ENCODE measurements at regions not wholly inside any gene's neighbourhood (a gene's known extent, or its start where the extent isn't known, plus 50 kb on each side); places are given as distances from the start of the nearest gene placed in this dataset.

DNA sequence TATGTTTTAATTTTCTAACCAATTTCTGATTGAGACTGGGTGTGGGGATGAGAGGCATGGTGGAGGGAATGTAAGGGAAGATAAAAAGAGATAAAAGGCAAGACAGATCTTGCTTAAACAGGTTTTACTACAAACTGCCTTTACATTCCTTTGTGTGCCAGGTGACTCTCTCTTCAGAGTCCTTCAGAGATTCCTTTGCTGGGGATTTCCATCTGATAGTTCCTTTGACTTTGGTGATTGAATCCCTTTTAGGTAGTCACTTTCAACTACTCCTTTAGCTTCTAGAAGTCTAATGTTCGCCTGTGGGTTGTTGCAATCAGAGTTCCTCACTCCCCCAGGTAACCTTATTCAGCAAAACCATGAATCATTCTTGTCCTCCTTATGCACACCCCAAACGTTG is 283.3 kb upstream of the MANEA start:
- TF ChIP-seq, protein P1, sequence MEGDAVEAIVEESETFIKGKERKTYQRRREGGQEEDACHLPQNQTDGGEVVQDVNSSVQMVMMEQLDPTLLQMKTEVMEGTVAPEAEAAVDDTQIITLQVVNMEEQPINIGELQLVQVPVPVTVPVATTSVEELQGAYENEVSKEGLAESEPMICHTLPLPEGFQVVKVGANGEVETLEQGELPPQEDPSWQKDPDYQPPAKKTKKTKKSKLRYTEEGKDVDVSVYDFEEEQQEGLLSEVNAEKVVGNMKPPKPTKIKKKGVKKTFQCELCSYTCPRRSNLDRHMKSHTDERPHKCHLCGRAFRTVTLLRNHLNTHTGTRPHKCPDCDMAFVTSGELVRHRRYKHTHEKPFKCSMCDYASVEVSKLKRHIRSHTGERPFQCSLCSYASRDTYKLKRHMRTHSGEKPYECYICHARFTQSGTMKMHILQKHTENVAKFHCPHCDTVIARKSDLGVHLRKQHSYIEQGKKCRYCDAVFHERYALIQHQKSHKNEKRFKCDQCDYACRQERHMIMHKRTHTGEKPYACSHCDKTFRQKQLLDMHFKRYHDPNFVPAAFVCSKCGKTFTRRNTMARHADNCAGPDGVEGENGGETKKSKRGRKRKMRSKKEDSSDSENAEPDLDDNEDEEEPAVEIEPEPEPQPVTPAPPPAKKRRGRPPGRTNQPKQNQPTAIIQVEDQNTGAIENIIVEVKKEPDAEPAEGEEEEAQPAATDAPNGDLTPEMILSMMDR (IDR thresholded peaks at IDR 0.05): no peak
- Histone ChIP-seq H3K4me3 (no peak overlapping the region), H3K27me3 (no peaks in the 10 kb centered on the region), H3K27ac (no peak overlapping the region), H3K9me3 (no peaks in the 10 kb centered on the region), H3K36me3 (no peaks in the 10 kb centered on the region), H3K4me1 (no peaks in the 10 kb centered on the region)
- DNase-seq: no peak
- no peak for ATAC-seq
- intact Hi-C loops (cut with DNase I): no loop called here

DNA sequence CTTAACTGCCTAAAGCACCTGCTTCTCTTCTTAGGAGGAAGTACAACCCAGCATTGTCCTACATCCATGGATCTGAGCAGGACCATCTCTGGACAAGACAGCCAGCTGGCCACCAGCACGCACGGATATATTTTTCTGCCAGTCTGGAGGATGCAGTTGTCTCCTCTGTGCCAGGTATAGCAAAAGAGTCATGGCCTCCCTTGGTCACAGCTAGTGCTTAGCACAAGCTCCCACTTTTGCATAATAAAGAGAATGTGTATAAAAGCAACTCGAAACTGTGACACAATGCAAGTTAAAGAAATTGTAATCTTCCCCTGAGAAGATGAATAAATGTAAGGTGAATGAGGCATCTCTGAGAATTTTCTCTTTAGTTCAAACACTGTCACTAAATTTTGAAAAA is 267.8 kb upstream of the MANEA start:
- H3K36me3 ChIP-seq: no peaks in the 10 kb centered on the region
- no peak overlapping the region for H3K4me3 ChIP-seq
- intact Hi-C loops (cut with DNase I): no loop called here
- TF ChIP-seq, protein P1 (IDR thresholded peaks at IDR 0.05): no peak
- H3K27me3 ChIP-seq: no peaks in the 10 kb centered on the region
- no peak overlapping the region for H3K27ac ChIP-seq
- no peak for ATAC-seq
- H3K9me3 ChIP-seq: no peaks in the 10 kb centered on the region
- H3K4me1 ChIP-seq: no peaks in the 10 kb centered on the region
- DNase-seq: no peak

DNA sequence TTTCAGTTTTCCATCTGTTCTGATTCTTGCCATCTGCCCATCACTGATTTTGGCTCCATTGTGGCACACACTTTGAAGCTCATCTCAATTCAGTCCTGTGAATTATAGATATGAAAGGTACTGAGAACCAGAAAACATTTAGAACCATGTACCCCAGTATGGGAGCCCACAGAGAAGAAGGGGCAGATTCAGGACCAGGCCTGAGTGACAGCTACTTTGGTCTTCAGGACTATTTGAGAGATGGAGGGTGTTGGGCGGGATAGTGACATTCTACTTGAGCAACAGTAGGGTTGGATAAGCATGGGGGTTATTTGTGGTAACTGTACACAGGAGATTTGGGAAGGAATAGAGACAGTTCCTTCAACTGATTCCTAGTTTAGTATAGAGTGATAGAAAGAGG is 259.2 kb upstream of the MANEA start:
- Histone ChIP-seq H3K4me3 (no peak overlapping the region), H3K36me3 (no peaks in the 10 kb centered on the region), H3K27ac (no peak overlapping the region), H3K4me1 (no peaks in the 10 kb centered on the region), H3K27me3 (no peaks in the 10 kb centered on the region), H3K9me3 (no peaks in the 10 kb centered on the region)
- ATAC-seq: no peak
- no peak for DNase-seq
- intact Hi-C loops (cut with DNase I): no loop called here
- TF ChIP-seq, protein P1 (IDR thresholded peaks at IDR 0.05): no peak

DNA sequence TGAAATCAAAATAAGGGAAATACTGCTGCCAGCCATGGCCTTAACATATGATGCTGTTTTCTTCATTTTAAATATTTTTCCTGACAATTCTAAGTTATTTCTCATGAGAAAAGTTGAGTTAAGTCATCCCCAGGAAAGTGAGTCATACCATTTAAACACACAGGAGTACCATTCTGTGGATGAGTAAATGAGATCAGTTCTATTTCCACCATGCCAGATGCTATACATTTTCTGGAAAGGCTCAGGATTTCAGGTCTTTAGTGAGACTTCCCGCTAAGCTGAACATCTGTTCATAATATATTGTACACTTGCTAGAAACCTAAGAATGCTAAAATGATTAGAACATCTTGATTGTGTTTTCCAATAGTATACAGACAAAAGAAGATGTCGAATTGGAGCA is 256.2 kb upstream of the MANEA start:
- Histone ChIP-seq H3K4me3 (no peak overlapping the region), H3K27ac (no peak overlapping the region), H3K4me1 (no peaks in the 10 kb centered on the region), H3K36me3 (no peaks in the 10 kb centered on the region), H3K9me3 (no peaks in the 10 kb centered on the region), H3K27me3 (no peaks in the 10 kb centered on the region)
- ATAC-seq: no peak
- TF ChIP-seq, protein P1 (IDR thresholded peaks at IDR 0.05): no peak
- no peak for DNase-seq
- intact Hi-C loops (cut with DNase I): no loop called here

DNA sequence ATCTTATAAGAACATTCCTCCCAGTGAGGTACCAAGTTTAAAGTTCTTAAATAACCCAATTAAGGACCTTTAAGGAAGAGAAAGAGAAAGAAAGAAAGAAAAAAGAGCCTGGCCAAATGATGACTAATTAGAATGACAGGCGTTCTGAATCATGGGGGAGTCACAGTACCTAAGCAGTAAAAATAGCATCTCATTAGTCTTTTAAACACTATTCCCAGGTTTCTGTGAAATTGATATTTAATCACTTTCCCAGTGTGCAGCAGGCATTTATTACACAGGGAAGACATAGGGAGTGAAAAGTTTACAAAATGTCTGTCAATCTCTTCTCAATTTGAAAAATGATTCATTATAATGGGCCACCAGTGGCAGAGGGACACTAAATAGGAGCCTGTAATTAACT is 251.4 kb upstream of the MANEA start:
- TF ChIP-seq, protein P1 (IDR thresholded peaks at IDR 0.05): no peak
- DNase-seq (no peak), ATAC-seq (no peak)
- Histone ChIP-seq H3K4me1 (no peaks in the 10 kb centered on the region), H3K27ac (no peak overlapping the region), H3K9me3 (no peaks in the 10 kb centered on the region), H3K27me3 (no peaks in the 10 kb centered on the region), H3K4me3 (no peak overlapping the region), H3K36me3 (no peaks in the 10 kb centered on the region)
- intact Hi-C loops (cut with DNase I): no loop called here
